Activated naive CD8-positive, alpha-beta T cell treated with anti-CD3 and anti-CD28 coated beads, Interleukin-2, amount 10 ng/mL, durations not matched to agents 7 days and 5 days (primary cell): ENCODE measurements at regions not wholly inside any gene's neighbourhood (a gene's known extent, or its start where the extent isn't known, plus 50 kb on each side); places are given as distances from the start of the nearest gene placed in this dataset.
"Not testable (repeated sequence)": the region's sequence is repeated elsewhere in the genome, so short reads cannot be mapped to it uniquely, and the experiment has no call there.

ENCODE experiments used
- ATAC-seq: fragments of 150-1000 bp; cut with Tn5 transposase; one replicate; pipeline ENCODE4 v1.10.0; 2021; ENCODE audit warnings: low read depth, moderate library complexity
- POLR2A ChIA-PET: fragments of 350-600 bp; sonication (Branson Sonifier 250); formaldehyde crosslinking; loops from one replicate; lab custom pipeline; 2021; ENCODE audit warnings: antibody characterized with exemption; lab: Charles Lee
- DNase-seq: peaks from one replicate; pipeline ENCODE4 v3.0.0; 2021
- H3K27ac Mint-ChIP-seq: one replicate; pipeline ENCODE4 v1.8.0; 2022; ENCODE audit warnings: mild to moderate bottlenecking, mixed read lengths
- H3K27me3 Mint-ChIP-seq: one replicate; pipeline ENCODE4 v1.8.0; 2022; ENCODE audit warnings: mild to moderate bottlenecking, moderate library complexity, mixed read lengths
- H3K36me3 Mint-ChIP-seq: one replicate; pipeline ENCODE4 v1.8.0; 2021; ENCODE audit warnings: mild to moderate bottlenecking, mixed read lengths
- H3K4me1 Mint-ChIP-seq: one replicate; pipeline ENCODE4 v1.8.0; 2021; ENCODE audit warnings: mixed read lengths
- H3K4me3 Mint-ChIP-seq: one replicate; pipeline ENCODE4 v1.8.0; 2022; ENCODE audit warnings: mild to moderate bottlenecking, moderate library complexity, mixed read lengths
- H3K9me3 Mint-ChIP-seq: one replicate; pipeline ENCODE4 v1.8.0; 2021; ENCODE audit warnings: mixed read lengths

DNA sequence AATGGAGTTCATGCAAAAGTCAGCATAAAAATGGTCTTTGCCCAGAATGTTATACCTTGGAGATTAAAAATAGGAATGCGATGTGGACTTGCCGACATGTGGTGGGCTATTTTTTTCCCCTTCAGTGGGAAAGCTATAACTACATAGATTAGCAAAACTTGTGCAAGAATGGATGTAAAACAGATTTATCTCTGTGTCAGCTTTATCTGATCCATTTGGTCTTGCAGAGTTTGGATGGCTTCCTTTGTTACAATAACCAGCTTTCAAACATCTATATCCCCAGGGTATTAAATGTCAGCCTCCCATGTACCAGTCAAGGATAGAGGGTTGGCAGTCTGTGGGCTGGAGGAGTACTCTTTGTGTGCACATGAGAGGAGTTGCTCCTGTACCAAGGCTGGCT, 284.9 kb downstream of the TMEM38B start:
- no peak for DNase-seq
- no peak overlapping the region for H3K4me3 Mint-ChIP-seq

DNA sequence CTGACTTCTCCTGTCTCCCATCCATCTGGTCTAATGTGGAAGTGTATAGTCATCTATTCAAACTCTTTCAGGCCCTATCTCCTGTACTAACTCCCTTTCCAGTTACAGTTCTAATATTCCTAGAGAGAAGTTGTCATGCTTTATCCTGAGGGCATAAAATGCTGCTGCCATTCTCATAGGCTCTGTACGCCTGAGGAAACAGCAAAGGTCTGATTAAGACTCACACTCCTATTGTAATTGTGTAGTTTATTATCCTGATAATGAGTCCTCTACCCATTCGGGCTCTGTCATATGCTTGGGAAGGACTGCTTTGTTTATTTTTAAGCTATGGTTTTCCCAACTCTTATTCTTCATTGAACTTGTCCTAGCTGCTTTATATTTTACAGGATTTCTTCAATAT, 290.4 kb downstream of the TMEM38B start:
- ATAC-seq: no peak
- Mint-ChIP-seq H3K36me3 (no peaks in the 10 kb centered on the region), H3K4me3 (no peak overlapping the region), H3K27me3 (peaks cover 10% of the 10 kb centered on the region), H3K27ac (no peak overlapping the region), H3K9me3 (no peaks in the 10 kb centered on the region), H3K4me1 (no peaks in the 10 kb centered on the region)
- POLR2A ChIA-PET: no interaction called here
- DNase-seq: no peak

More for the DNA sequence above, 284.9 kb downstream of the TMEM38B start:
- H3K36me3 Mint-ChIP-seq: no peaks in the 10 kb centered on the region
- no peak overlapping the region for H3K27ac Mint-ChIP-seq
- peaks cover 7% of the 10 kb centered on the region for H3K27me3 Mint-ChIP-seq
- ATAC-seq: no peak
- no peaks in the 10 kb centered on the region for H3K9me3 Mint-ChIP-seq
- POLR2A ChIA-PET: no interaction called here
- no peaks in the 10 kb centered on the region for H3K4me1 Mint-ChIP-seq

DNA sequence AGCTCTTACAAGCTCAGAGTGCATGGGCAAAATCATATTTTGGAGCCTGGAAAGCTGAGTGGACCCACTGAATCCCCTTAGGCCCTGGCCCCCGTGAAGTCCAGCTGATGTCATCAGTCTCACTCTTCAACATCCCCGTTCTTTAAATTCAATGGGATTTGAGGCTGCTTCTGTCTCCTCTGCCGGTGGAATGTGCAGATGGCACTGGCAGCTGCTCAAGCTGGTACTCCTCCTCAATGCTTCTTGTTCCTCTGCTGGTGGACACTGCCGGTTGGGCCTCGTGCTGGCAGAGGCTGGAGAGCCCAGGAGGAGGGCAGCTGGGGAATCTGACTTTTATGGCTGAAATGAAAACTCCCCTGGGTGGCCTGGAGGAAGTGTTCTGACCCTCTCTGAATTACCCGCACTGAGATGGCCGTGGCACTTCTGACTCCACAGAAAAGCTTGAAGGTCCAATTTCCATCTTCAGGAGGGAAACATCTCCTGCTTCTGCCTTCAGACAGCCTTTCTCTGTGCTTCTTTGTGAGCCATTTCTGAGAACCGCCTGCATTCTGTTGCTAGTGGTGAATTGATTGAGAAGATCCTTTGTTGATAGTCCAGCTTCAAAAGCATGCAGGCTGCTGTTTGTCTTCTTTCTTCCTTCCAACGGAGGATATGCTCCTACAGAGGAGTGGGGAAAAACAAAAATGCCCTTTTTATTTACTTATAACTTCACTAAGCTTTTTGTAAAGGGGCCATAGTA, 298.9 kb downstream of the TMEM38B start:
- DNase-seq: no peak
- ATAC-seq: no peak
- POLR2A ChIA-PET: no interaction called here

DNA sequence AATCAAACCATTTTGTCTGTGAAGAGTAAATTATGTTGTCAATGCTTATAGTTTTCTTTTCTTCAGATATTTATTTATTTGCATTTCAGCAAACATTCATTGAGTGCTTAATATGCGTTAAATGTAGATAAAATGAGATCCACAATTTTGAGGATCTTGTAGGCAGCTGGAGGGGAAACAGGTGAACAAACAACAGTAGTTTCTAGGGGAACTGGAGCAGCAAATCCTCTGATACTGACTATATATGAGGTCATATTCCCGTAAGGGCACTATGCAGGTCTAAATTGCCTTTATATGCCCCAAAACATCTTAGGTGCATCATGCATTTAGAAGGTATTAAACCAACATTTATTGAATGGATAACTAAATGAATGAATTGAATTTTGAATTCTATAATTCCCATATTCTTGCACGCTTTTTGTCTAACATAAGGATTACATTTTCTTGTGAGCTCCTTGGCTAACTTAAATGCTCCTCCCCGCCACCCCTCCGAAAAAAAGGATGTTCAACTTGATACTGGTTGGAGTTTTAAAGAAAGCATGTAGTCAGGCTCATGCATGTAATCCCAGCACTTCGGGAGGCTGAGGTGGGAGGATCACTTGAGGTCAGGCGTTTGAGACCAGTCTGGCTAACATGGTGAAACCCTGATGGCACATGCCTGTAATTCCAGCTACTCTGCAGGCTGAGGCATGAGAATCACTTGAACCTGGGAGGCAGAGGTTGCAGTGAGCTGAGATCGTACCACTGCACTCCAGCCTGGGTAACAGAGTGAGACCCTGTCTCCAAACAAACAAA, 299.8 kb downstream of the TMEM38B start:
- DNase-seq (no peak), ATAC-seq (no peak)
- no peaks in the 10 kb centered on the region for H3K27me3 Mint-ChIP-seq
- POLR2A ChIA-PET: no interaction called here
- H3K4me1 Mint-ChIP-seq: no peaks in the 10 kb centered on the region
- H3K9me3 Mint-ChIP-seq: no peaks in the 10 kb centered on the region
- no peak overlapping the region for H3K27ac Mint-ChIP-seq
- H3K4me3 Mint-ChIP-seq: no peak overlapping the region
- H3K36me3 Mint-ChIP-seq: no peaks in the 10 kb centered on the region

More for the DNA sequence above, 298.9 kb downstream of the TMEM38B start:
- no peaks in the 10 kb centered on the region for H3K4me1 Mint-ChIP-seq
- H3K36me3 Mint-ChIP-seq: no peaks in the 10 kb centered on the region
- no peak overlapping the region for H3K4me3 Mint-ChIP-seq
- no peaks in the 10 kb centered on the region for H3K9me3 Mint-ChIP-seq
- H3K27ac Mint-ChIP-seq: no peak overlapping the region
- H3K27me3 Mint-ChIP-seq: no peaks in the 10 kb centered on the region

DNA sequence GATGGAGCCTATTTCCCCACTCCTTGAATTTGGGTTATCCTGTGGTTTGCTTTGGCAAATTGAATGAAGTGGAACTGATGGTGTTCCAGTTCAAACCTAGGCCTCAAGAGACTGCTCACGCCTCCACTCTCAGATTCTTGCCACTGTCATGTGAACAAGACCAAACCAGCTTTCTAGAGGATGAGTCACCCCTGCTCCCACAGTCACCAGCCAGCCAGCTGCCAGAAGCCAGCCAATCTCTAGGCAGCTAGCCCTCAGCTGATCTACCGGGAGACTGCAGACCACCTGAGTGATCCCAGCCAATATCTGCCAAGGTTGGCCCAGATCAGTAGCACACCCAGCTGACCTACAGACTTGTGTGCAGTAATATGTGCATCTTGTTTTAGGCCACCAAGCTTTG, 300.6 kb downstream of the TMEM38B start:
- ATAC-seq (no peak), DNase-seq (no peak)
- H3K27ac Mint-ChIP-seq: no peak overlapping the region
- H3K27me3 Mint-ChIP-seq: no peaks in the 10 kb centered on the region
- H3K36me3 Mint-ChIP-seq: no peaks in the 10 kb centered on the region
- POLR2A ChIA-PET: no interaction called here
- no peaks in the 10 kb centered on the region for H3K4me1 Mint-ChIP-seq
- H3K9me3 Mint-ChIP-seq: no peaks in the 10 kb centered on the region
- no peak overlapping the region for H3K4me3 Mint-ChIP-seq

DNA sequence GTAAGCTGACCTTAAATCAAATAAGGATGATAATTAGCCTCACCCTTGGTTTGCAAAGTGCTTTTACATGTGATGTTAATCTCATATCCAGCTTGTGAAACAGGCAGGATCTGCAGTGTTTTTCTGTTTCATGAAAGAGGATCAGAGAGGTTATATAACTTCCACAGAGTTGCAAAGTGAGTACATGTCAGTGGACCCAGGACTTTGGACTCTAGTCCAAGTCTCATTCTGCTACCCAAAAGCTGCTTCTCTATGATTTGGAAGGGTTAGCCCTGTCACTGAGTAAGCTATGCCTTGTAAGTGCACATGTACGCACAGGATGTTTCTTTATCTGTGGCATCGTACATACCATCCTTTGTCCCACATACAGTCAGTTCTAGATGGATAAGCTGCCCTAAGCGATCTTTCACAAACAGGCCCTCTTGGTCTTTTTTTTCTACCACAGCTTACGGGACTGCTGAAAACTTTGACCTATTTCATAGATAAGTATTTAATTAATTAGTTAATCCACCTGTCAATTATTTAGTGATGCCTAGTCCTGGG, 322.9 kb downstream of the TMEM38B start:
- H3K9me3 Mint-ChIP-seq: no peaks in the 10 kb centered on the region
- H3K36me3 Mint-ChIP-seq: no peaks in the 10 kb centered on the region
- no peaks in the 10 kb centered on the region for H3K27me3 Mint-ChIP-seq
- no peak for ATAC-seq
- POLR2A ChIA-PET: no interaction called here
- no peak overlapping the region for H3K4me3 Mint-ChIP-seq
- H3K4me1 Mint-ChIP-seq: no peaks in the 10 kb centered on the region
- H3K27ac Mint-ChIP-seq: no peak overlapping the region
- DNase-seq: no peak

DNA sequence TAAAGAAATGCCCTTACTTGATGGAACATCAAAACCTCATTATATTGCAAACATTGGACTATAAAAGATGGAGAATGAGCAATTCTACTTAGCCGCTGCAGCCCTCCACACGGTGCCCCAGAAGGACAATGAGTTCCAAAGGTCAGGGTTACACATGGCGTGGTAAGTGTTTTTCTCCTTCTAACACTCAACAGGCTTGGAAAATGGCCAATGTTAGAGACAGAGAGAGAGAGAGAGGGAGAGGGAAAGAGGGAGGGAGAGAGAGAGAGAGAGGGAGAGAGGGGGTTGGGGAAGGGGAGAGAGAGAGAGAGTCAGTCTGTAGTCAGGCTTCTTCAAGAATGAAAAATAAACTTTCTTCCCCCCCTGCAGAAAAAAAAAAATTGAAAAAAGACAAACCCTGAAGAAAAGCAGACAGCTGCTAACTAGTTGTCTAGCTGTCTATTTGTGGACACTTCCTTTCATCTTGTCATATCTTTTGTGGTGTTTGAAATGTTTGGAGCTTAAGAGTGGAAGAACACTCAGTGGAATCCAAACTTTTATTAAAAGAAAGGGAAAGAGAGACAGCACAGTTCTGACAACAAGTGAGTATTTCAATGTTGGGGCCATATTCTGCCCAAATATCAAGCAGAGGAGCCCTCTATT, 324.8 kb downstream of the TMEM38B start:
- ATAC-seq (no peak), DNase-seq (no peak)
- no peaks in the 10 kb centered on the region for H3K4me1 Mint-ChIP-seq
- H3K4me3 Mint-ChIP-seq: no peak overlapping the region
- H3K27me3 Mint-ChIP-seq: no peaks in the 10 kb centered on the region
- H3K27ac Mint-ChIP-seq: no peak overlapping the region
- POLR2A ChIA-PET: no interaction called here
- no peaks in the 10 kb centered on the region for H3K9me3 Mint-ChIP-seq
- H3K36me3 Mint-ChIP-seq: no peaks in the 10 kb centered on the region

DNA sequence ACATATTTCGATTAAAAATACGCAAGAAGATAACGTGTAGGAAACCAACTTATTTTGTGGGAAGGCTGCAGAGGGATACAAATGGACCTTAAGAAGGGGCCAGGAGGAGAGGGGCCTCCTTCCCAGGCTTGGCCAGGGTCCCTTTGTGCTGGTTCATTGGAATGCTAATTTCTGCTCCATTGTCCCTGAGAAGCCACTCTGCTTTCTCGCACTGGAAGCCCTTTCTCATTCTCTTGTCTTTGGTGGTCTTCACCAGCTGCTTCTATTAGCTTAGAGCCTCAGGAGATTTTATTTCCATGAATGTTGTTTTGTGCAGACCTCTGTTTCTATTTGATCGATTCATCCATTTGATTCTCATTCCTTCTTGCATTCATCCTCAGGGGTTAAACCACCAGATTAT, 325.4 kb downstream of the TMEM38B start:
- H3K4me3 Mint-ChIP-seq: no peak overlapping the region
- POLR2A ChIA-PET: no interaction called here
- ATAC-seq: no peak
- no peaks in the 10 kb centered on the region for H3K27me3 Mint-ChIP-seq
- no peak overlapping the region for H3K27ac Mint-ChIP-seq
- DNase-seq: no peak
- no peaks in the 10 kb centered on the region for H3K36me3 Mint-ChIP-seq
- no peaks in the 10 kb centered on the region for H3K9me3 Mint-ChIP-seq
- no peaks in the 10 kb centered on the region for H3K4me1 Mint-ChIP-seq

DNA sequence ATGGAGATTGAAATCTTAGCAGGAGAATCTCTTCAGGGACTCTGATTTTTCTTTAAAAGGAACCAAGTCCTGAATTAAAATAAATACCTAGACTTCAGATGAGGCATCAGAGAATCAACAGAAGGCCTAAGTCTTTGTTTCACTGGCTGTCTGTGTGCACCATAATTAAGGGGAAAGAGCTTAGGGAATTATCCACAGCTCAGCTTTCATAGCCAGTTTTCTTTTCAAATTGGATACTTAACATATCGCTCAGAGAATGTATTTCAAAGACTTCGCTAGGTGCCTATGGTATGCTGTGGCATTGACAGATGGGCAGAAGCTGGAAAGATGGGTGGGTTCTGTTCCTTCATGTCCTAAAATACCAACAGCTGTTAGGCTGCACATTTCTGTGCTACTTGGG, 325.8 kb downstream of the TMEM38B start:
- Mint-ChIP-seq H3K4me3 (no peak overlapping the region), H3K9me3 (no peaks in the 10 kb centered on the region), H3K27me3 (no peaks in the 10 kb centered on the region), H3K27ac (no peak overlapping the region), H3K4me1 (no peaks in the 10 kb centered on the region), H3K36me3 (no peaks in the 10 kb centered on the region)
- POLR2A ChIA-PET: no interaction called here
- ATAC-seq: no peak
- DNase-seq: no peak

DNA sequence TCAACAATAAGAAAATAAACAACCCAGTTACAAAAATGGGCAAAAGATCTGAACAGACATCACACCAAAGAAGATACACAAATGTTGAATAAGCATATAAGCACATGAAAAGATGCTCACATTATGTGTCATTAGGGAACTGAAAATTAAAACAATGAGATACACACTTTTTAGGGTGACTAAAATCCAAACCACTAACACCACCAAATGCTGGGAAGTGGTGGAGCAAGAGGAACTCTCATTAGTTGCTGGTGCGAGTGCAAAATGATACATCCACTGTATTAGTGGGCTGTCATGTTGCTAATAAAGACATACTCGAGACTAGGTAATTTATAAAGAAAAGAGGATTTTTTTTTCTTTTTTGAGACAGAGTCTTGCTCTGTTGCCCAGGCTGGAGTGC, 329.1 kb downstream of the TMEM38B start:
- H3K4me3 Mint-ChIP-seq: no peak overlapping the region
- no peak overlapping the region for H3K27ac Mint-ChIP-seq
- ATAC-seq (no peak), DNase-seq (no peak)
- no peaks in the 10 kb centered on the region for H3K4me1 Mint-ChIP-seq
- H3K36me3 Mint-ChIP-seq: no peaks in the 10 kb centered on the region
- POLR2A ChIA-PET: no interaction called here
- H3K27me3 Mint-ChIP-seq: no peaks in the 10 kb centered on the region
- no peaks in the 10 kb centered on the region for H3K9me3 Mint-ChIP-seq

DNA sequence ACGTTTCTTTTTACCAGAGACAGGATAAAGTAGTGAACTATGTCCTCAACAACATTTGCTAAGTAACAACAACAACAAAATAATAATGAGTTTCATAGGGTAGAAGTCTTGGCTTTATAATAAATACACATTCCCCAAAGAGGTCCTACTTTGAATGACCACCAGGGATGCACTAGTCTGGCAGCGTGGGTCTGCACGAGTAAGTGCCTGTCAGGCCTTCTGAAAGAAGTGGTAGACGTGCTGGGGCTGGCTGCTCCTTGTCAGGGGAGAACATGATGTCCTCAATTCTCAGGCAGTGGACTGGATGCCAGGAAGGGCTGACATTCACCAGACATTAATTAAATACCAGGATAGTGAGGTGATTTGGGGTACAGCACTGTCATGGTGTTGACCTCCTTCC, 331.1 kb downstream of the TMEM38B start:
- no peak overlapping the region for H3K27ac Mint-ChIP-seq
- H3K9me3 Mint-ChIP-seq: peaks cover 2% of the 10 kb centered on the region
- H3K4me3 Mint-ChIP-seq: no peak overlapping the region
- no peak for DNase-seq
- no peaks in the 10 kb centered on the region for H3K36me3 Mint-ChIP-seq
- H3K4me1 Mint-ChIP-seq: no peaks in the 10 kb centered on the region
- ATAC-seq: no peak
- POLR2A ChIA-PET: no interaction called here
- H3K27me3 Mint-ChIP-seq: no peaks in the 10 kb centered on the region

DNA sequence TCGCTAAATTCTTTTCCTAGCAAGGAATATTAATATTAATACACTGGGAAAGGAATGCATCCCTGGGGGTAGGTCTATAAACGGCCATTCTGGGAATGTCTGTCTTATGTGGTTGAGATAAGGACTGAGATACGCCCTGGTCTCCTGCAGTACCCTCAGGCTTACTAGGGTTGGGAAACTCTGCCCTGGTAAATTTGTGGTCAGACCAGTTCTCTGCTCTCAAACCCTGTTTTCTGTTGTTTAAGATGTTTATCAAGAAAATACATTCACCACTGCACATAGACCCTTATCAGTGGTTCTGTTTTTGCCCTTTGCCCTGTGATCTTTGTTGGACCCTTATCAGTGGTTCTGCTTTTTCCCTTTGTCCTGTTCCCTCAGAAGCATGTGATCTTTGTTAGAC, 335.8 kb downstream of the TMEM38B start:
- H3K4me1 Mint-ChIP-seq: not testable (repeated sequence)

DNA sequence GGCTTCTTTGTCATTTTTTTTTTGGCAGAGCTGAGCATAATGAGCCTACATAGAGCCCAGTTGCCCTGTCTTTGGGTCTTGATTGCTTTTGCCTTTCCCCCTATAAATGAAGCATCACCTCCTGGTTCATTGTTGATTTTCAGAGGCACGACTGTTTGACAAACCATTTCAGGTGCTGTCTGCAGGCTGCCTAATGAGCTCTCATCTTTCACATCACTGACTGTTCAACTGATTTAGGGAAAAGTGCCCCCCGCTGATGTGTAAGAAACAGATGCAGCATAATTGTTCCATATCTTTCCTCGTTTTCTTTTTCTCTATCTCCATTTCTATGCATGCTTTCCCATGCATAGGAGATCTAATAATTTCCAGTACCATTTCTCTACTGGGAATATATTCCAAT, 338.6 kb downstream of the TMEM38B start:
- POLR2A ChIA-PET: no interaction called here
- no peak for DNase-seq
- no peak for ATAC-seq
- H3K27me3 Mint-ChIP-seq: no peaks in the 10 kb centered on the region
- H3K9me3 Mint-ChIP-seq: peaks cover 2% of the 10 kb centered on the region
- H3K4me3 Mint-ChIP-seq: no peak overlapping the region
- H3K27ac Mint-ChIP-seq: no peak overlapping the region
- no peaks in the 10 kb centered on the region for H3K36me3 Mint-ChIP-seq
- no peaks in the 10 kb centered on the region for H3K4me1 Mint-ChIP-seq

More for the DNA sequence above, 335.8 kb downstream of the TMEM38B start:
- H3K27ac Mint-ChIP-seq, H3K9me3 Mint-ChIP-seq, ATAC-seq, POLR2A ChIA-PET, H3K4me3 Mint-ChIP-seq, H3K36me3 Mint-ChIP-seq, H3K27me3 Mint-ChIP-seq, DNase-seq: not testable (repeated sequence)
